ENCODE measurements at regions not wholly inside any gene's neighbourhood (a gene's known extent, or its start where the extent isn't known, plus 50 kb on each side); places are given as distances from the start of the nearest gene placed in this dataset.

DNA sequence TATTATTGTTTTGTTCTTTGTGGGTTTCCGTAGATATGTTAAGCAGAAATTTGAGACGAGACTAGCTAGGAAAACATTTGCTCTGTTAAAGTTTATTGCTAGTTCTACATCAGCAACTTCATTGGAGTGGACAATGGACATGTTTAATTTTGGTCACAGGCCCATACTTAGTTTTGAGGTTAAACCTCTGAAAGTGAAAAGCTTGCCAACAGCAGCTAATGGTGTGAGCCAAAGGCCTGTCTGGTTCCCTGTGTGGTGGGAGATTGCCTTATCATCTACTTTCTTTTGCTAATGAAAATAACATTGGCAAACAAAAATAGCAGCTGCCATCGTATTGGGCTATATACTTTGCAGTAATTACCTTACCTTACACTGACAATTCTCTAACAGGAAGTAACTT lies 388.4 kb upstream of the FZD8 start:
- TF ChIP-seq, protein P1, sequence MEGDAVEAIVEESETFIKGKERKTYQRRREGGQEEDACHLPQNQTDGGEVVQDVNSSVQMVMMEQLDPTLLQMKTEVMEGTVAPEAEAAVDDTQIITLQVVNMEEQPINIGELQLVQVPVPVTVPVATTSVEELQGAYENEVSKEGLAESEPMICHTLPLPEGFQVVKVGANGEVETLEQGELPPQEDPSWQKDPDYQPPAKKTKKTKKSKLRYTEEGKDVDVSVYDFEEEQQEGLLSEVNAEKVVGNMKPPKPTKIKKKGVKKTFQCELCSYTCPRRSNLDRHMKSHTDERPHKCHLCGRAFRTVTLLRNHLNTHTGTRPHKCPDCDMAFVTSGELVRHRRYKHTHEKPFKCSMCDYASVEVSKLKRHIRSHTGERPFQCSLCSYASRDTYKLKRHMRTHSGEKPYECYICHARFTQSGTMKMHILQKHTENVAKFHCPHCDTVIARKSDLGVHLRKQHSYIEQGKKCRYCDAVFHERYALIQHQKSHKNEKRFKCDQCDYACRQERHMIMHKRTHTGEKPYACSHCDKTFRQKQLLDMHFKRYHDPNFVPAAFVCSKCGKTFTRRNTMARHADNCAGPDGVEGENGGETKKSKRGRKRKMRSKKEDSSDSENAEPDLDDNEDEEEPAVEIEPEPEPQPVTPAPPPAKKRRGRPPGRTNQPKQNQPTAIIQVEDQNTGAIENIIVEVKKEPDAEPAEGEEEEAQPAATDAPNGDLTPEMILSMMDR (conservative IDR thresholded peaks at IDR 0.05): no peak
- no peak for TF ChIP-seq EZH2 (IDR thresholded peaks at IDR 0.05; ENCODE audit: low read depth)
